GM12878 (cell line): ENCODE measurements at regions not wholly inside any gene's neighbourhood (a gene's known extent, or its start where the extent isn't known, plus 50 kb on each side); places are given as distances from the start of the nearest gene placed in this dataset.
A peak's percentile ranks its signal among the peaks of the same experiment; 100 is the strongest.

Experiments used
- ATAC-seq: fragments of 200-7000 bp; cut with Tn5 transposase; 3 replicates; pipeline ENCODE4 v1.9.1; 2020; ENCODE audit warnings: mild to moderate bottlenecking, moderate library complexity
- BruUV-seq: library from RNA; stranded (reverse); fragments of 400-500 nt; replicated peaks from 2 replicates; lab custom pipeline; 2021; lab: Mats Ljungman, UMichigan
- CTCF ChIA-PET: fragments of 300-600 bp; sonication (Branson Sonifier 250); formaldehyde crosslinking; extraction: SDS; loops from one replicate; lab custom pipeline; 2021; ENCODE audit warnings: inconsistent platforms; lab: Yijun Ruan, JAX
- POLR2A ChIA-PET: fragments of 350-600 bp; formaldehyde crosslinking; extraction: SDS; loops from one replicate; lab custom pipeline; 2021; ENCODE audit warnings: inconsistent platforms; lab: Charles Lee
- RAD21 ChIA-PET: fragments of 300-600 bp; sonication (Branson Sonifier 250); formaldehyde crosslinking; loops from one replicate; lab custom pipeline; 2023; ENCODE audit warnings: antibody characterized with exemption; ENCODE audit not compliant: unreplicated experiment; lab: Charles Lee
- SMC1A ChIA-PET: fragments of 300-600 bp; sonication (Branson Sonifier 250); formaldehyde crosslinking; loops from one replicate; lab custom pipeline; 2023; ENCODE audit not compliant: unreplicated experiment, uncharacterized antibody; lab: Charles Lee
- DNase-seq: peaks from one replicate; pipeline ENCODE4 v3.0.0-alpha.2; 2011; ENCODE audit warnings: low read depth, low spot score
- FAIRE-seq: peaks from 3 replicates; lab custom pipeline; 2011; peaks lifted over from hg19 to GRCh38; lab: Jason Lieb, UNC
- H2AFZ ChIP-seq: 2 replicates; pipeline ENCODE4 v1.6.0; 2011; ENCODE audit warnings: low read depth, low read length, control low read depth; ENCODE audit not compliant: control insufficient read depth
- H3K27ac ChIP-seq: 2 replicates; pipeline ENCODE4 v1.5.1; 2011; ENCODE audit warnings: control low read depth; ENCODE audit not compliant: control insufficient read depth, insufficient read depth
- H3K27me3 ChIP-seq, 2 experiments: replicated peaks in 1 of 2; 2 replicates each; pipeline versions ENCODE4 v1.6.0 to v1.6.1; 2011; ENCODE audit warnings: low read length in 1 of 2; ENCODE audit not compliant: control insufficient read depth in 2 of 2, insufficient read depth in 2 of 2
- H3K36me3 ChIP-seq, 2 experiments: 2 replicates each; pipeline ENCODE4 v1.5.1; 2011; ENCODE audit warnings: low read length in 1 of 2; ENCODE audit not compliant: control insufficient read depth in 2 of 2, insufficient read depth in 2 of 2
- H3K4me1 ChIP-seq: 2 replicates; pipeline ENCODE4 v1.6.1; 2011; ENCODE audit warnings: mild to moderate bottlenecking, low read length, moderate library complexity, mixed read lengths; ENCODE audit not compliant: control insufficient read depth, insufficient read depth
- H3K4me2 ChIP-seq: 2 replicates; pipeline ENCODE4 v1.6.0; 2011; ENCODE audit warnings: control low read depth; ENCODE audit not compliant: control insufficient read depth, insufficient read depth
- H3K4me3 ChIP-seq: fragments of 200-600 bp; sonication (generic); 2 replicates; pipeline ENCODE4 v1.5.1; 2016
- H3K79me2 ChIP-seq: 2 replicates; pipeline ENCODE4 v1.6.0; 2011; ENCODE audit warnings: low read length; ENCODE audit not compliant: control insufficient read depth, insufficient read depth
- H3K9ac ChIP-seq: 2 replicates; pipeline ENCODE4 v1.8.0; 2011; ENCODE audit warnings: low read length, control low read depth, mixed read lengths; ENCODE audit not compliant: control insufficient read depth, insufficient read depth
- H3K9me3 ChIP-seq: replicated peaks from 3 replicates; pipeline ENCODE4 v1.5.1; 2011; ENCODE audit warnings: mild to moderate bottlenecking, low read length; ENCODE audit not compliant: control insufficient read depth, insufficient read depth
- H4K20me1 ChIP-seq: 2 replicates; pipeline ENCODE4 v1.6.0; 2011; ENCODE audit not compliant: control insufficient read depth, insufficient read depth
- ATF7 ChIP-seq: fragments of 450-650 bp; IDR thresholded peaks from 2 replicates; pipeline ENCODE4 v1.6.1; 2016; ENCODE audit warnings: low read depth, mild to moderate bottlenecking
- BCLAF1 ChIP-seq: fragments of 450-650 bp; IDR thresholded peaks from 2 replicates; pipeline ENCODE4 v1.6.1; 2017; ENCODE audit warnings: antibody characterized with exemption, mild to moderate bottlenecking, moderate library complexity
- CEBPB ChIP-seq, 2 experiments: fragments of 150-350 bp in 1 of 2; IDR thresholded peaks; 2 replicates each; pipeline ENCODE4 v1.6.1; 2012 to 2014; ENCODE audit warnings: low read depth in 2 of 2, low read length in 2 of 2, borderline replicate concordance in 1 of 2, inconsistent platforms in 1 of 2
- CREB1 ChIP-seq: IDR thresholded peaks from 2 replicates; pipeline ENCODE4 v1.6.1; 2012; ENCODE audit warnings: low read depth, mild to moderate bottlenecking, inconsistent platforms
- CREM ChIP-seq: IDR thresholded peaks from 2 replicates; pipeline ENCODE4 v1.6.1; 2014; ENCODE audit warnings: antibody characterized with exemption, low read depth
- EED ChIP-seq: sonication (generic); IDR thresholded peaks from 2 replicates; pipeline ENCODE4 v1.6.1; 2016; ENCODE audit warnings: antibody characterized with exemption, low read depth
- ELK1 ChIP-seq: IDR thresholded peaks from 2 replicates; pipeline ENCODE4 v1.6.1; 2012; ENCODE audit warnings: low read depth, low read length, improper control_type of control experiment
- FOS ChIP-seq: IDR thresholded peaks from 3 replicates; pipeline ENCODE4 v1.6.1; 2011; ENCODE audit warnings: borderline replicate concordance; ENCODE audit not compliant: insufficient read length; ENCODE audit errors: extremely low read depth
- HDAC2 ChIP-seq: fragments of 200-600 bp; sonication (generic); IDR thresholded peaks from 2 replicates; pipeline ENCODE4 v1.6.1; 2017
- MTA3 ChIP-seq: IDR thresholded peaks from 2 replicates; pipeline ENCODE4 v1.6.1; 2012; ENCODE audit warnings: low read length, inconsistent platforms, borderline replicate concordance
- NFIC ChIP-seq: IDR thresholded peaks from 2 replicates; pipeline ENCODE4 v1.6.1; 2012; ENCODE audit warnings: low read depth, mild to moderate bottlenecking, inconsistent platforms, low read length, moderate library complexity
- NKRF ChIP-seq: fragments of 450-650 bp; conservative IDR thresholded peaks from 2 replicates; pipeline ENCODE4 v1.6.1; 2017; ENCODE audit warnings: mild to moderate bottlenecking, moderate library complexity
- NRF1 ChIP-seq: conservative IDR thresholded peaks from 2 replicates; pipeline ENCODE4 v1.6.1; 2011; ENCODE audit warnings: mild to moderate bottlenecking, low read depth, low read length, improper control_type of control experiment
- PAX5 ChIP-seq: IDR thresholded peaks from 2 replicates; pipeline ENCODE4 v1.6.1; 2011; ENCODE audit warnings: low read depth, low read length, borderline replicate concordance
- PML ChIP-seq: IDR thresholded peaks from 2 replicates; pipeline ENCODE4 v1.6.1; 2012; ENCODE audit warnings: low read length, inconsistent platforms
- POLR2AphosphoS5 ChIP-seq: IDR thresholded peaks from 2 replicates; pipeline ENCODE4 v1.6.1; 2011; ENCODE audit warnings: mild to moderate bottlenecking, low read length, inconsistent platforms
- SIX5 ChIP-seq: IDR thresholded peaks from 2 replicates; pipeline ENCODE4 v1.6.1; 2011; ENCODE audit warnings: mild to moderate bottlenecking, low read depth, low read length, moderate library complexity; ENCODE audit not compliant: severe bottlenecking
- TCF12 ChIP-seq: IDR thresholded peaks from 2 replicates; pipeline ENCODE4 v1.6.1; 2011; ENCODE audit warnings: low read depth, mild to moderate bottlenecking, low read length
- ZBTB33 ChIP-seq: fragments of 450-650 bp; IDR thresholded peaks from 2 replicates; pipeline ENCODE4 v1.6.1; 2017; ENCODE audit warnings: mild to moderate bottlenecking
- ZSCAN29 ChIP-seq: fragments of 450-650 bp; IDR thresholded peaks from 2 replicates; pipeline ENCODE4 v1.6.1; 2017; ENCODE audit warnings: mild to moderate bottlenecking, moderate library complexity
- WGBS: methylation state at CpG from one replicate; pipeline ENCODE4 v1.1.6; 2016; ENCODE audit warnings: low lambda C conversion rate; ENCODE audit not compliant: insufficient replicate concordance, insufficient coverage; ENCODE audit errors: missing lambda C conversion rate; 5-methylcytosine and 5-hydroxymethylcytosine counted together
- in situ Hi-C: fragments of 300-500 bp; cut with MboI; formaldehyde crosslinking; loops from 9 replicates; pipeline ENCODE4 v1.14.3; 2018; ENCODE audit warnings: mixed read lengths
- intact Hi-C: fragments of 100-400 bp; cut with micrococcal nuclease; formaldehyde crosslinking; loops from one replicate; pipeline ENCODE4 v1.14.2; 2022; ENCODE audit not compliant: unreplicated experiment

GRCh38 chr16:79918916-79919315 lies 318.4 kb upstream of the MAF start:
- Histone ChIP-seq H3K27ac (no peak overlapping the region), H3K9me3 (no peaks in the 10 kb centered on the region), H3K4me2 (peak overlapping the region; percentile 67), H3K36me3 (no peaks in the 10 kb centered on the region), H3K27me3 (no peaks in the 10 kb centered on the region), H3K79me2 (no peaks in the 10 kb centered on the region), H3K4me3 (no peak overlapping the region), H2AFZ (peak overlapping the region; percentile 15; the same call in 1 of the 2 replicates), H3K9ac (no peak overlapping the region), H3K4me1 (no peaks in the 10 kb centered on the region), H4K20me1 (no peaks in the 10 kb centered on the region)
- no peak for TF ChIP-seq CREB1
- TF ChIP-seq NRF1 = no peak
- no peak for TF ChIP-seq CEBPB (IDR thresholded peaks at IDR 0.05; ENCODE audit: borderline replicate concordance in 1 of 2, low read depth in 2 of 2, low read length in 2 of 2)
- TF ChIP-seq EED = no peak
- TF ChIP-seq ELK1 = no peak
- no peak for TF ChIP-seq ZBTB33
- no peak for TF ChIP-seq CREM
- no peak for TF ChIP-seq NKRF
- TF ChIP-seq PAX5 = no peak
- TF ChIP-seq POLR2AphosphoS5 = no peak
- TF ChIP-seq NFIC = no peak
- TF ChIP-seq SIX5 = no peak
- no peak for TF ChIP-seq TCF12
- no peak for TF ChIP-seq ATF7
- TF ChIP-seq BCLAF1 = no peak
- no peak for TF ChIP-seq MTA3
- no peak for TF ChIP-seq HDAC2
- no peak for TF ChIP-seq PML
- TF ChIP-seq ZSCAN29 = no peak
- TF ChIP-seq FOS = no peak
- ChIA-PET RAD21 (no interaction called here), CTCF (no interaction called here), POLR2A (no interaction called here), SMC1A (no interaction called here)
- FAIRE-seq = no peak
- ATAC-seq = no peak
- in situ Hi-C loops = no loop called here
- BruUV-seq = no TSS peak
- WGBS = 0% methylated on average over 3 of the region's 3 CpGs
- no peak for DNase-seq
- intact Hi-C loops = loop anchor here (10.0 kb wide), 1 partner anchor 56 kb away; no protein-coding TSS in a partner anchor
